ENCODE measurements at regions not wholly inside any gene's neighbourhood (a gene's known extent, or its start where the extent isn't known, plus 50 kb on each side); places are given as distances from the start of the nearest gene placed in this dataset.

GRCh38 chr14:32254952-32255679 is 52.0 kb upstream of the RNU6-8 start:
- peak; percentile 43 for DNase-seq

GRCh38 chr14:32255789-32256188 is 52.7 kb upstream of the RNU6-8 start:
- no peak for DNase-seq

- no peak for DNase-seq
Observed at GRCh38 chr14:32256576-32256975, 53.5 kb upstream of the RNU6-8 start.

DNA sequence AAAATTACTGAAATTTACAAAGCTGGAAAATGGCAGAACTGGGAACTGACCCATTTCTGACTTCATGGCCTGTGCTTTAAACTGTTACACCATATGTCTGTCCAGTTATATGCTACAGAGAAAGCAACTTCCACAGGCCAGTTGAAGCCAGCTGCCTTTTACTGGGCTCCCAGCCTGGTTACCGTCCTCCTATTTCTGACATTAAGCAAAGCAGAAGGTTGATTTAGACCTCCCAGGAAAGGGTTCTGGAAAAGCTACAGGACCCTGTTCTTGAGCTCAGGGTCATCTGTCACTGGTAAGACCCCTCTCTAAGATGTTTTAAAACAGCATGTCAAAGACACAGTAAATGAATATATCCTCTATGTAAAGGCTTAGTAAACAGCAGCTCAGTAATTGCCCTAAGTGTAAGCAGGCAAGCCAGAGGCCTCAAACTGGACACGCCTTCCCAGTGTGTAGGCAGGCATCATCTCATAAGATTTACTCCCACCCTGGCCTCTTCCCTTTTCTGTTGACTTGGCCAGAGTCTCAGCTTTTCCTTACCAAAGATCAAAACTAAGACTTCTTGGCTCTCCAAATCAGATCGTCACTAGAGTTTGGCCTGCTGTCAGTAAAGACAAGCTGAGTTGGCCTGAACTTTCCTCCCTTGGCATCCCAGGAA is 55.4 kb upstream of the RNU6-8 start:
- DNase-seq: no peak

DNA sequence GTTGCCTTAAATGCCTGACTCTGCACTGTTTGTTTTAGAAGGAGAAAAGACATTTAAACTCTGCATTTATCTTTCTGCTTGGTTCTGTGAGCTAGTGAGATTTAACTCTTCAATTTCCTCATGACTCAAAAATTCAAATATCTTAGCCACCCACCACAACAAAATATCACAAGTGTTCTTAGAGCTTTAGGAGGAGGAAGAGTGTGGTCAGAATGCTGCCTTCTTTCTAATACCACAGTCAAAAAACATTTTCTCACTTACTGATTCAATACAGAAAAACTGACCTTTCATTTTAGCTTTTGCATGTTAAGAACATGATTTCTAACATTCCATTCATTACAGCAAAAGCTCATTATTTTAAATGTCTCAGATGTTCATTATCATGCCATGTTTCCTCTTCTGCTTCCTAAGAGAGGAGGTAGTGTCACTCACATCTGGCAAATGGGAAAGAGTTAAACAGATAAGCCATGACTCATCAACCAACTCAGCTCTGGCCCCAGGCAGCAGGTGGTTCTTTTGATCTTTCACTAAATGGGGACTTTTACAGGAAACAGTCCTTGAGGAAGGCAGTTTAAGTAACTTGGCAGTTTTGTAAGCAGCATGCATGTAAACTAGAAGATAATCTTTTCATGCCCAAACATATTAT is 56.4 kb upstream of the RNU6-8 start:
- no peak for DNase-seq

DNA sequence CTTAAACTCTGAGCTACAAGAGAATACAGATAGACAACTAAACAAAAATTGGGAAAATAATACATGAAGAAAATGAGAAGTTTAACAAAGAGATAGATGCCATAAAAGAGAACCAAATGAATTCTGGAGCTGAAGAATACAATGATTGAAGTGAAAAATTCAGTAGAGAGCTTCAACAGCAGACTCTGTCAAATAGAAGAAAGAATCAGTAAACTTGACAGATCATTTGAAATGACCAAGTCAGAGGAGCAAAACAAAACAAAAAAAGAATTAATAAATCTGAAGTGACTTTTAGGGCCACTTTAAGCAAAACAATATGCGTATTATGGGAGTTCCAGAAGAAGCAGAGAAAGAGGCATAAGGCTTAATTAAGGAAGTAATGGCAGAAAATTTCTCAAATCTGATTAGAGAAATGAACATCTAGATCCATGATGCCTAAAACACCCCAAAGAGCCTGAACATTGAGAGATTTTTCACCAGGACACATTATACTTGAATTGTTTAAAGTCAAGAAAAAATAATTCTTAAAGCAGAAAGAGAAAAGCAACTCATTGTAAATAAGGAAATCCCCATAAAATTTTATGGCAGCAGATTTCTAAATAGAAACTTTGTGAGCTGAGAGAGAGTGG is 61.0 kb upstream of the RNU6-8 start:
- no peak for DNase-seq

GRCh38 chr14:32265584-32265983 is 62.5 kb upstream of the RNU6-8 start:
- no peak for DNase-seq

DNA sequence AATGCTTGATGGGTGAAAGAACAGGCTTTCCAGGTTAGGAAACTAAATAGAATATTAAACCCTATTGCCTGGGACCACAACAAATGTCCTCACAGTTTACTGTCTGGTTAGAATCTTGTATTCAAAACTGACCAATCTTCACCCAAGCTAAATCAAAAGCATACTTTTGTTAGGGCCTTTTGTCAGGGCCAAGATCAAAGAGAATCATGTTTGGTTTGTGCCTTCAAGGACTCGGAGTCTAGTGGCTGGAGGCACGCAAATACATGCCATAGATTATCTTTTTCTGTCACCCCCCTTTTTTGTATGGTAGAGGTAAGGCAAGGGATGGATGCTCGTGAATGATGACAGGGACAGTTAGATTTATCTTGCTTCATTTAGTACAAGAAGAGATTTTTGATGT is 51.1 kb upstream of the AKAP6 start:
- no peak for DNase-seq
